ENCODE measurements at regions not wholly inside any gene's neighbourhood (a gene's known extent, or its start where the extent isn't known, plus 50 kb on each side); places are given as distances from the start of the nearest gene placed in this dataset.
A peak's percentile ranks its signal among the peaks of the same experiment; 100 is the strongest.

DNA sequence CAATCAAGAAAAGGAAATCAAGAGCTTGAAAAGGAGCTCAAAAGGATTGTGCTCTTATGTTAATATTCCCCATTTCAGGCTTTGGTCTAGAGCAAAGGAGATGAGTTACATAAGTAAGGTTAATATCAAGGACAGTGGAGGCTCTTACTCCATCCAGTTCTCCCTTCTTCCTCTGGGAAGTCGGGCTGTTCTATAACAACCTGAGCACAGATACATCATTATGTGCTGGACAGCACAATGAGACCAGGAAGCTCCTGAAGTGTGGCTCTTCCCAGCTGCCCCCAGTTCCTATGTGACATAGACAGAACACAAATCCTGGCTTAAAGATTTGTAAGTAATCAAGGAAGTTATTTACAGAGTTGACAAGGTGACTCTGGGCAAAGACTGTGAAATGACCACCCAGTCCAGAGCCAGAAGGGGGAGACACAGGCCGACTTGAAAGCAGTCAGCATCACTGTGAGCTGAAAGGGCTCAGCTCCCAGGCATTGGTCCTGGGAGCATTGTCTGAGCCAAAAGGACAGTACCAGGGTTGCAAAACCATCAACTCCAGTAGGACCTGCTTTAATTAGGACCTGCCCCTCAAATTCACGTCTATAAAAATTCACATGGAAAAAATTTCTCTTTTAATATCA lies 917.6 kb upstream of the ACVR2A start:
- no peak overlapping the region for H3K4me3 ChIP-seq (ENCODE audit: low read depth, low read length)
- TF ChIP-seq, protein P1, sequence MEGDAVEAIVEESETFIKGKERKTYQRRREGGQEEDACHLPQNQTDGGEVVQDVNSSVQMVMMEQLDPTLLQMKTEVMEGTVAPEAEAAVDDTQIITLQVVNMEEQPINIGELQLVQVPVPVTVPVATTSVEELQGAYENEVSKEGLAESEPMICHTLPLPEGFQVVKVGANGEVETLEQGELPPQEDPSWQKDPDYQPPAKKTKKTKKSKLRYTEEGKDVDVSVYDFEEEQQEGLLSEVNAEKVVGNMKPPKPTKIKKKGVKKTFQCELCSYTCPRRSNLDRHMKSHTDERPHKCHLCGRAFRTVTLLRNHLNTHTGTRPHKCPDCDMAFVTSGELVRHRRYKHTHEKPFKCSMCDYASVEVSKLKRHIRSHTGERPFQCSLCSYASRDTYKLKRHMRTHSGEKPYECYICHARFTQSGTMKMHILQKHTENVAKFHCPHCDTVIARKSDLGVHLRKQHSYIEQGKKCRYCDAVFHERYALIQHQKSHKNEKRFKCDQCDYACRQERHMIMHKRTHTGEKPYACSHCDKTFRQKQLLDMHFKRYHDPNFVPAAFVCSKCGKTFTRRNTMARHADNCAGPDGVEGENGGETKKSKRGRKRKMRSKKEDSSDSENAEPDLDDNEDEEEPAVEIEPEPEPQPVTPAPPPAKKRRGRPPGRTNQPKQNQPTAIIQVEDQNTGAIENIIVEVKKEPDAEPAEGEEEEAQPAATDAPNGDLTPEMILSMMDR (IDR thresholded peaks at IDR 0.05; ENCODE audit: low read depth, low read length, missing control alignments): peak; percentile 52
- no peak for DNase-seq (ENCODE audit: low read depth)

DNA sequence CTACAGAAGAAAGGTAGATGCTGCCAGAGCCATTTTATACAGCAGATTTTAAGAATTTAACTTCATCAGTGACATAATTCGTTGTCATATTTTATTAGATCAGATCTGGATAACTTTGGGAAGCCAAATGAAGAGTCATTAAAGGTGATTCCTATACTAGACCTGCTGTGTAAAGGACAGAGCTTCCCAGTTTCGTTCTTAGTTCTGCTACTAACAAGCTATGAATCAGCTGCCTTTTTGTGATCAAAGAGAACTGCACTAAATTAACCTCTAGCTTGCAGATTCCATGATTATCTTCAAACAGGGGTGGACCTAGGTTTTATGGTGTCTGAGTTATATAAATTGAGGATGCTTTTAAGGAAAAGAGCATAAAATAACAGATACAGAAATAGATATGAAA lies 926.5 kb upstream of the ACVR2A start:
- H3K4me3 ChIP-seq (ENCODE audit: low read depth, low read length): no peak overlapping the region
- no peak for DNase-seq (ENCODE audit: low read depth)
- TF ChIP-seq, protein P1 (IDR thresholded peaks at IDR 0.05; ENCODE audit: low read depth, low read length, missing control alignments): no peak

DNA sequence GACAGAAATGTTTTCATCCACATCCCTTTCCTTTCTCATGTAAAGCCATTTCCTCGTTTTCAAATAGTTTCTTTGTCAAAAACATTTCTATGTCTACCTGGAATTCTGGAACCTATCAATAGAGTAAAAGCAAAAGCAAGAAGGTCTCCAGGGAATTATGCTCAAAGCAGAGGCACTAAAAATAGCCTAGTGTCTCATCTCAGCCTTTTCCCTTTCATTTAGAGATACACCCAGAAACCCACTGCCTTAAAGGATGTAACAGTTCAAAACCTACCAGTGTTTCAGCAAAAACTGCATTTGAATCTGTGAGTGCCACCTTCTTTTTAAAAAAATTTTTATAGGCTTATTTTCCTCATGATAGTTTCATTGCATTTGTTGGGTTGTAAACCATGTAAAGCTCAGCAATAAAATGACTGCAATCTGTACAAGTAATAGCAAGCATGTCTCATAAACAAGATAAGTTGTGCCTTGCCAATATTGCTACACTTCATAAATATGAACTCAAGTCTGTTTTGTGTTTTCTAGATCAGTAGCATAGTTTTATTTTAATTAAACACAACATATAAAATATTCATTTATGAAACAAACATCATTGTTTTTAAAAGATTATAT lies 927.3 kb upstream of the ACVR2A start:
- no peak for DNase-seq (ENCODE audit: low read depth)
- TF ChIP-seq, protein P1 (IDR thresholded peaks at IDR 0.05; ENCODE audit: low read depth, low read length, missing control alignments): no peak
- H3K4me3 ChIP-seq (ENCODE audit: low read depth, low read length): no peak overlapping the region

DNA sequence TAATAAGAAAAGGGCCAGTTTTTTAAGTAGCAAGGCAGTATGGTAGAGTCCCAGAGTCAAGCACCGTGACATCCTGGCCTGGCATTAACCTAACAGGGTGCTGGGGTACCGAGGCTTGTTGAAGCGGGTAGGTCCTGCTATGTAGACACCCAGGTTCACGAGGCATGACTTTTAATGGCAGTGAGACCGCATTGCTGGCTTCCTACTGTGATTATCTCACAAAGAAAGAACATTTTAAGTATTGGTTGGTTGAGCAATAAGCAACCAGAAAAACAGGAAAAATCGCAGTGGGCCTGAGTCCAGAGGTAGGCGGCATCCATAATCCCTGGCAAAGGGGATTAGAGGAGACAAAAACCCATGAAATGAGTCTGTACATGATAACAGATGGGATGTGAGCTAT lies 927.9 kb upstream of the ACVR2A start:
- no peak overlapping the region for H3K4me3 ChIP-seq (ENCODE audit: low read depth, low read length)
- TF ChIP-seq, protein P1 (IDR thresholded peaks at IDR 0.05; ENCODE audit: low read depth, low read length, missing control alignments): no peak
- no peak for DNase-seq (ENCODE audit: low read depth)

DNA sequence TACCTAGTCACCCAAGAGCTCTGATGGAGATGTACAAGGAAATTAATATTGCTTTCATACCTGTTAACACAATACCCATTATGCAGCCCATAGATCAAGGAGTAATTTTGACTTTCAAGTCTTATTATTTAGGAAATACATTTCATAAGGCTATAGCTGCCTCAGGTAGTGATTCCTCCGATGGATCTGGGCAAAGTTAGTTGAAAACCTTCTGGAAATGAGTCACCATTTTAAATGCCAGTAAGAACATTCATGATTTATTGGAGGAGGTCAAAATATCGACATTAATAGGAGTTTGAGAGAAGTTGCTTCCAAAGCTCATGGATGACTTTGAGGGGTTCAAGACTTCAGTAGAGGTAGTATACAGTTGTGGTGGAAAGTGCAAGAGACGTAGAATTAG lies 931.4 kb upstream of the ACVR2A start:
- no peak for DNase-seq (ENCODE audit: low read depth)
- TF ChIP-seq, protein P1 (IDR thresholded peaks at IDR 0.05; ENCODE audit: low read depth, low read length, missing control alignments): no peak
- no peak overlapping the region for H3K4me3 ChIP-seq (ENCODE audit: low read depth, low read length)

DNA sequence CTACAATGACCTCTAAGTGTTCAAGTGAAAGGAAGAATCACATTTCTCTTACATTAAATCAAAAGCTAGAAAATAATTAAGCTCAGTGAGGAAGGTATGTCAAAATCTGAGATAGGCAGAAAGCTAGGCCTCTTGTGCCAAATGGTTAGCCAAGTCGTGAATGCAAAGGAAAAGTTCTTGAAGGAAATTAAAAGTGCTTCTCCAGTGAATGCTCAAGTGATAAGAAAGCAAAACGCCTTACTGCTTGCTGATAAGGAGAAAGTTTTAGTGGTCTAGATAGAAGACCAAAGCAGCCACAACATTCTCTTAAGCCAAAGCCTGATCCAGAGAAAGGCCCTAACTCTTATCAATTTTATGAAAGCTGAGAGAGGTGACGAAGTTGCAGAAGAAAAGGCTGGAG lies 932.3 kb upstream of the ACVR2A start:
- H3K4me3 ChIP-seq (ENCODE audit: low read depth, low read length): no peak overlapping the region
- no peak for DNase-seq (ENCODE audit: low read depth)
- TF ChIP-seq, protein P1 (IDR thresholded peaks at IDR 0.05; ENCODE audit: low read depth, low read length, missing control alignments): no peak

DNA sequence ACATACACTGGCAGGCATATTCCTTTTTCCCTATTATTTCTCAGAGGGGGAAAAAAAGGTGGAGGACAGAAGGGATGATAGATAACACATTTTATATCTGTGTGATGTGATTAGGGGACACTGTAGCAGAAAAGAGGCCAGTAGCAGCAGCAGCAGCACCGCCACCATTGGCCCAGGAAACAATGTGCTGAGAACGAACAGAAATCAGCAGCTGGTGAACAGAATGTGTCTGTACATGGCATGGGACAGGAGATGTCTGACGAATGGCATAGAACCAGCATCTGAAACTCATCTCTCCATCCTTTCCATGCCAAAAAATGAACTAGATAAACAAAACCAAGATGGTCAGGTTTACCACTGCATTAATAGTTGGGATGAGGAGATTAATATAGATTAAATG lies 936.1 kb upstream of the ACVR2A start:
- TF ChIP-seq, protein P1 (IDR thresholded peaks at IDR 0.05; ENCODE audit: low read depth, low read length, missing control alignments): no peak
- H3K4me3 ChIP-seq (ENCODE audit: low read depth, low read length): no peak overlapping the region
- no peak for DNase-seq (ENCODE audit: low read depth)

All from GM12864 (cell line).